ENCODE measurements at regions not wholly inside any gene's neighbourhood (a gene's known extent, or its start where the extent isn't known, plus 50 kb on each side); places are given as distances from the start of the nearest gene placed in this dataset.

- DNase-seq = no peak
Observed at GRCh38 chr16:5870886-5871691, 773.5 kb upstream of the EEF2KMT start.

- DNase-seq = no peak
Observed at GRCh38 chr16:5867250-5867649, 769.7 kb upstream of the EEF2KMT start.

GRCh38 chr16:5865236-5865635, 767.6 kb upstream of the EEF2KMT start:
- no peak for DNase-seq

- no peak for DNase-seq
Observed at GRCh38 chr16:5863071-5863606, 765.5 kb upstream of the EEF2KMT start.

GRCh38 chr16:5862103-5862840, 764.7 kb upstream of the EEF2KMT start:
- DNase-seq = no peak

- no peak for DNase-seq
Observed at GRCh38 chr16:5861241-5861640, 763.6 kb upstream of the EEF2KMT start.

- DNase-seq = no peak
Observed at GRCh38 chr16:5858180-5858579, 760.6 kb upstream of the EEF2KMT start.

- DNase-seq = no peak
Observed at GRCh38 chr16:5854027-5854426, 756.4 kb upstream of the EEF2KMT start.

- DNase-seq = no peak
Observed at GRCh38 chr16:5852151-5852550, 754.6 kb upstream of the EEF2KMT start.

GRCh38 chr16:5851393-5851982, 753.9 kb upstream of the EEF2KMT start:
- DNase-seq = no peak

GRCh38 chr16:5850632-5851392, 753.2 kb upstream of the EEF2KMT start:
- DNase-seq = no peak

- no peak for DNase-seq
Observed at GRCh38 chr16:5845046-5845445, 747.5 kb upstream of the EEF2KMT start.

GRCh38 chr16:5841974-5842373, 744.4 kb upstream of the EEF2KMT start:
- no peak for DNase-seq

GRCh38 chr16:5838725-5839124, 741.1 kb upstream of the EEF2KMT start:
- no peak for DNase-seq

GRCh38 chr16:5838071-5838470, 740.5 kb upstream of the EEF2KMT start:
- no peak for DNase-seq

- no peak for DNase-seq
Observed at GRCh38 chr16:5837007-5837670, 739.5 kb upstream of the EEF2KMT start.

- DNase-seq = no peak
Observed at GRCh38 chr16:5835876-5836275, 738.3 kb upstream of the EEF2KMT start.

GRCh38 chr16:5826332-5826731, 728.7 kb upstream of the EEF2KMT start:
- DNase-seq = no peak

- DNase-seq = no peak
Observed at GRCh38 chr16:5820472-5820871, 722.9 kb upstream of the EEF2KMT start.

GRCh38 chr16:5815570-5816237, 718.1 kb upstream of the EEF2KMT start:
- DNase-seq = no peak

- no peak for DNase-seq
Observed at GRCh38 chr16:5801396-5801795, 703.8 kb upstream of the EEF2KMT start.

GRCh38 chr16:5793556-5793955, 696.0 kb upstream of the EEF2KMT start:
- DNase-seq = no peak

Data from CD4-positive, alpha-beta T cell treated with Interleukin-21 for 1 hour (primary cell).